ENCODE measurements at regions not wholly inside any gene's neighbourhood (a gene's known extent, or its start where the extent isn't known, plus 50 kb on each side); places are given as distances from the start of the nearest gene placed in this dataset.

GRCh38 chr4:115824630-115825029 lies 711.2 kb upstream of the NDST4 start:
- POLR2A ChIA-PET, result no interaction called here
- H3K9me3 Mint-ChIP-seq (ENCODE audit: unreplicated experiment), result no peaks in the 10 kb centered on the region

GRCh38 chr4:115803825-115804224 lies 690.4 kb upstream of the NDST4 start:
- Mint-ChIP-seq H3K27me3 (ENCODE audit: insufficient read depth, unreplicated experiment) (no peaks in the 10 kb centered on the region), H3K4me1 (ENCODE audit: low read depth, unreplicated experiment) (no peaks in the 10 kb centered on the region), H3K36me3 (ENCODE audit: insufficient read depth, unreplicated experiment) (no peaks in the 10 kb centered on the region), H3K4me3 (ENCODE audit: unreplicated experiment) (no peak overlapping the region), H3K27ac (ENCODE audit: unreplicated experiment) (no peak overlapping the region), H3K9me3 (ENCODE audit: unreplicated experiment) (no peaks in the 10 kb centered on the region)
- BruUV-seq (replicated peaks), result no TSS peak
- ChIA-PET CTCF (no interaction called here), POLR2A (no interaction called here)
- TF ChIP-seq CTCF (IDR thresholded peaks at IDR 0.05; ENCODE audit: insufficient read depth in 1 of 2, low read depth in 1 of 2, low read length in 1 of 2, severe bottlenecking in 1 of 2, unreplicated experiment in 1 of 2), result no peak
- no peaks in the 10 kb centered on the region for H3K36me3 ChIP-seq (ENCODE audit: control insufficient read depth, insufficient read depth, low read length)
- no peaks in the 10 kb centered on the region for H3K4me1 ChIP-seq
- no peak overlapping the region for H3K4me3 ChIP-seq (ENCODE audit: low read depth, low read length)
- H3K27me3 ChIP-seq (replicated peaks; ENCODE audit: control insufficient read depth, insufficient read depth, low read length), result no peaks in the 10 kb centered on the region
- DNase-seq, result no peak
- intact Hi-C loops (cut with micrococcal nuclease; ENCODE audit: unreplicated experiment), result no loop called here
- no peaks in the 10 kb centered on the region for H3K9me3 ChIP-seq

More at GRCh38 chr4:115824630-115825029, 711.2 kb upstream of the NDST4 start:
- no peaks in the 10 kb centered on the region for H3K36me3 Mint-ChIP-seq (ENCODE audit: insufficient read depth, unreplicated experiment)
- no peaks in the 10 kb centered on the region for H3K27me3 Mint-ChIP-seq (ENCODE audit: insufficient read depth, unreplicated experiment)
- TF ChIP-seq CTCF (IDR thresholded peaks at IDR 0.05; ENCODE audit: insufficient read depth in 1 of 2, low read depth in 1 of 2, low read length in 1 of 2, severe bottlenecking in 1 of 2, unreplicated experiment in 1 of 2), result no peak
- no peaks in the 10 kb centered on the region for H3K4me1 Mint-ChIP-seq (ENCODE audit: low read depth, unreplicated experiment)
- H3K27ac Mint-ChIP-seq (ENCODE audit: unreplicated experiment), result no peak overlapping the region
- BruUV-seq (replicated peaks), result no TSS peak
- Histone ChIP-seq H3K4me3 (ENCODE audit: low read depth, low read length) (no peak overlapping the region), H3K36me3 (ENCODE audit: control insufficient read depth, insufficient read depth, low read length) (no peaks in the 10 kb centered on the region), H3K4me1 (no peaks in the 10 kb centered on the region), H3K27me3 (replicated peaks; ENCODE audit: control insufficient read depth, insufficient read depth, low read length) (no peaks in the 10 kb centered on the region), H3K9me3 (no peaks in the 10 kb centered on the region)
- H3K4me3 Mint-ChIP-seq (ENCODE audit: unreplicated experiment), result no peak overlapping the region
- CTCF ChIA-PET, result no interaction called here
- intact Hi-C loops (cut with micrococcal nuclease; ENCODE audit: unreplicated experiment), result no loop called here
- no peak for DNase-seq

- Histone ChIP-seq H3K9me3 (no peaks in the 10 kb centered on the region), H3K27me3 (replicated peaks; ENCODE audit: control insufficient read depth, insufficient read depth, low read length) (no peaks in the 10 kb centered on the region), H3K36me3 (ENCODE audit: control insufficient read depth, insufficient read depth, low read length) (no peaks in the 10 kb centered on the region), H3K4me3 (ENCODE audit: low read depth, low read length) (no peak overlapping the region), H3K4me1 (no peaks in the 10 kb centered on the region)
- no peaks in the 10 kb centered on the region for H3K9me3 Mint-ChIP-seq (ENCODE audit: unreplicated experiment)
- ChIA-PET CTCF (no interaction called here), POLR2A (no interaction called here)
- H3K36me3 Mint-ChIP-seq (ENCODE audit: insufficient read depth, unreplicated experiment), result no peaks in the 10 kb centered on the region
- H3K27me3 Mint-ChIP-seq (ENCODE audit: insufficient read depth, unreplicated experiment), result no peaks in the 10 kb centered on the region
- H3K27ac Mint-ChIP-seq (ENCODE audit: unreplicated experiment), result no peak overlapping the region
- intact Hi-C loops (cut with micrococcal nuclease; ENCODE audit: unreplicated experiment), result loop anchor here (1.0 to 10.0 kb wide), 2 partner anchors 557 to 696 kb away; no protein-coding TSS in a partner anchor
- peak in 1 of 2 experiments; percentile 14 for TF ChIP-seq CTCF (IDR thresholded peaks at IDR 0.05; ENCODE audit: insufficient read depth in 1 of 2, low read depth in 1 of 2, low read length in 1 of 2, severe bottlenecking in 1 of 2, unreplicated experiment in 1 of 2)
- BruUV-seq (replicated peaks), result no TSS peak
- no peak overlapping the region for H3K4me3 Mint-ChIP-seq (ENCODE audit: unreplicated experiment)
- no peaks in the 10 kb centered on the region for H3K4me1 Mint-ChIP-seq (ENCODE audit: low read depth, unreplicated experiment)
- DNase-seq, result no peak
Observed at GRCh38 chr4:115790812-115791211, 677.4 kb upstream of the NDST4 start.
